H9 (cell line): ENCODE measurements at regions not wholly inside any gene's neighbourhood (a gene's known extent, or its start where the extent isn't known, plus 50 kb on each side); places are given as distances from the start of the nearest gene placed in this dataset.
A peak's percentile ranks its signal among the peaks of the same experiment; 100 is the strongest.

Source experiments
- DNase-seq: peaks from one replicate; pipeline ENCODE4 v3.0.0-alpha.2; 2017
- H2AFZ ChIP-seq: one replicate; pipeline ENCODE4 v1.6.1; 2013; ENCODE audit warnings: mild to moderate bottlenecking, low read length, control low read depth, moderate library complexity
- H2AK5ac ChIP-seq: 2 replicates; pipeline ENCODE4 v1.6.1; 2013; ENCODE audit warnings: low read length, control low read depth, mixed read lengths; ENCODE audit not compliant: insufficient read length
- H2BK120ac ChIP-seq: one replicate; pipeline ENCODE4 v1.6.1; 2013; ENCODE audit warnings: low read depth, mild to moderate bottlenecking, low read length, control low read depth, inconsistent platforms; ENCODE audit not compliant: poor library complexity, severe bottlenecking
- H2BK12ac ChIP-seq: 2 replicates; pipeline ENCODE4 v1.6.1; 2013; ENCODE audit warnings: low read length, control low read depth, mixed read lengths, low read depth; ENCODE audit not compliant: insufficient read length
- H2BK15ac ChIP-seq: 2 replicates; pipeline ENCODE4 v1.6.1; 2013; ENCODE audit warnings: low read depth, low read length, control low read depth
- H2BK20ac ChIP-seq: one replicate; pipeline ENCODE4 v1.6.1; 2013; ENCODE audit warnings: low read depth, mild to moderate bottlenecking, low read length, control low read depth, inconsistent platforms; ENCODE audit not compliant: poor library complexity, severe bottlenecking
- H2BK5ac ChIP-seq: 2 replicates; pipeline ENCODE4 v1.6.1; 2013; ENCODE audit warnings: low read length, control low read depth, mixed read lengths; ENCODE audit not compliant: insufficient read length
- H3K14ac ChIP-seq: 2 replicates; pipeline ENCODE4 v1.6.1; 2013; ENCODE audit warnings: low read length, control low read depth; ENCODE audit not compliant: insufficient read depth
- H3K18ac ChIP-seq: 2 replicates; pipeline ENCODE4 v1.6.1; 2013; ENCODE audit warnings: low read depth, mild to moderate bottlenecking, mixed read lengths, low read length, control low read depth; ENCODE audit not compliant: insufficient read length
- H3K23ac ChIP-seq: 2 replicates; pipeline ENCODE4 v1.6.1; 2013; ENCODE audit warnings: low read length, control low read depth, mixed read lengths, low read depth; ENCODE audit not compliant: insufficient read length
- H3K23me2 ChIP-seq: 2 replicates; pipeline ENCODE4 v1.6.1; 2013; ENCODE audit warnings: low read depth, mild to moderate bottlenecking, mixed read lengths, low read length, control low read depth; ENCODE audit not compliant: insufficient read length, poor library complexity, severe bottlenecking
- H3K27ac ChIP-seq: 2 replicates; pipeline ENCODE4 v1.5.1; 2013; ENCODE audit warnings: low read length, control low read depth, mixed read lengths, low read depth; ENCODE audit not compliant: insufficient read length
- H3K27me3 ChIP-seq: 2 replicates; pipeline ENCODE4 v1.6.1; 2013; ENCODE audit warnings: low read length, control low read depth, inconsistent platforms; ENCODE audit not compliant: insufficient read depth
- H3K4ac ChIP-seq: 2 replicates; pipeline ENCODE4 v1.6.1; 2013; ENCODE audit warnings: low read depth, mild to moderate bottlenecking, control low read depth, inconsistent platforms, low read length, moderate library complexity
- H3K4me1 ChIP-seq: 2 replicates; pipeline ENCODE4 v1.6.1; 2013; ENCODE audit warnings: low read length, control low read depth, inconsistent platforms; ENCODE audit not compliant: insufficient read depth
- H3K4me2 ChIP-seq: 2 replicates; pipeline ENCODE4 v1.6.1; 2013; ENCODE audit warnings: low read length, control low read depth, mixed read lengths; ENCODE audit not compliant: insufficient read length, insufficient read depth
- H3K56ac ChIP-seq: 2 replicates; pipeline ENCODE4 v1.6.1; 2013; ENCODE audit warnings: low read depth, mild to moderate bottlenecking, mixed read lengths, low read length, control low read depth; ENCODE audit not compliant: insufficient read length
- H3K79me1 ChIP-seq: 2 replicates; pipeline ENCODE4 v1.6.1; 2013; ENCODE audit warnings: low read depth, mild to moderate bottlenecking, moderate library complexity, low read length, control low read depth, inconsistent platforms; ENCODE audit not compliant: insufficient read depth, poor library complexity, severe bottlenecking
- H3K79me2 ChIP-seq: 2 replicates; pipeline ENCODE4 v1.6.1; 2013; ENCODE audit warnings: low read length, control low read depth, inconsistent platforms; ENCODE audit not compliant: insufficient read depth
- H3K9ac ChIP-seq: 2 replicates; pipeline ENCODE4 v1.6.1; 2013; ENCODE audit warnings: low read length, control low read depth, mixed read lengths; ENCODE audit not compliant: insufficient read length; ENCODE audit errors: extremely low read depth
- H3K9me3 ChIP-seq: one replicate; pipeline ENCODE4 v1.6.1; 2013; ENCODE audit warnings: low read depth, low read length, inconsistent platforms; ENCODE audit not compliant: control insufficient read depth
- H3T11ph ChIP-seq: one replicate; pipeline ENCODE4 v1.6.1; 2013; ENCODE audit warnings: mild to moderate bottlenecking, low read length, control low read depth, inconsistent platforms
- H4K20me1 ChIP-seq: one replicate; pipeline ENCODE4 v1.6.1; 2013; ENCODE audit not compliant: control insufficient read depth, insufficient read length, insufficient read depth
- H4K5ac ChIP-seq: 2 replicates; pipeline ENCODE4 v1.6.1; 2013; ENCODE audit warnings: low read depth, mild to moderate bottlenecking, mixed read lengths, low read length, control low read depth; ENCODE audit not compliant: insufficient read length
- H4K8ac ChIP-seq: replicated peaks from 2 replicates; pipeline ENCODE4 v1.6.1; 2013; ENCODE audit warnings: low read length, control low read depth, mixed read lengths, low read depth; ENCODE audit not compliant: insufficient read length
- H4K91ac ChIP-seq: 2 replicates; pipeline ENCODE4 v1.6.1; 2013; ENCODE audit warnings: low read depth, mild to moderate bottlenecking, moderate library complexity, mixed read lengths, low read length, control low read depth; ENCODE audit not compliant: insufficient read length
- H3K27ac Mint-ChIP-seq, 3 experiments: 2 replicates in 2 of 3; 3 replicates in 1 of 3; pipeline ENCODE4 v1.8.0; 2020 to 2021; ENCODE audit warnings: mixed read lengths in 3 of 3, mild to moderate bottlenecking in 1 of 3, moderate library complexity in 1 of 3
- H3K27me3 Mint-ChIP-seq: 2 replicates; pipeline ENCODE4 v1.8.0; 2021; ENCODE audit warnings: low read depth, mild to moderate bottlenecking, moderate library complexity, mixed read lengths
- H3K36me3 Mint-ChIP-seq, 3 experiments: 2 replicates in 2 of 3; 3 replicates in 1 of 3; pipeline ENCODE4 v1.8.0; 2020 to 2021; ENCODE audit warnings: low read depth in 3 of 3, mixed read lengths in 3 of 3; ENCODE audit not compliant: insufficient read depth in 1 of 3
- H3K4me1 Mint-ChIP-seq, 2 experiments: 2 replicates each; pipeline ENCODE4 v1.8.0; 2020; ENCODE audit warnings: mixed read lengths in 2 of 2
- H3K4me3 Mint-ChIP-seq, 2 experiments: 2 replicates in 1 of 2; 3 replicates in 1 of 2; pipeline ENCODE4 v1.8.0; 2020 to 2021; ENCODE audit warnings: mild to moderate bottlenecking in 2 of 2, mixed read lengths in 2 of 2, moderate library complexity in 1 of 2
- H3K9me3 Mint-ChIP-seq, 2 experiments: 2 replicates in 1 of 2; 3 replicates in 1 of 2; pipeline ENCODE4 v1.8.0; 2020; ENCODE audit warnings: mild to moderate bottlenecking in 2 of 2, mixed read lengths in 2 of 2, moderate library complexity in 1 of 2
- WGBS: extraction: QIAGEN DNeasy Blood & Tissue Kit; methylation state at CpG from one replicate; pipeline ENCODE4 v1.1.7; 2013; ENCODE audit warnings: missing lambda C conversion rate, low lambda C conversion rate, mixed read lengths; ENCODE audit not compliant: insufficient read length; ENCODE audit errors: extremely low coverage; 5-methylcytosine and 5-hydroxymethylcytosine counted together
- TF ChIP-seq, protein P1 (sequence below): fragments of 200-600 bp; sonication (generic); conservative IDR thresholded peaks from 3 replicates; pipeline ENCODE4 v1.8.0; 2021; ENCODE audit warnings: antibody characterized with exemption, mild to moderate bottlenecking

DNA sequence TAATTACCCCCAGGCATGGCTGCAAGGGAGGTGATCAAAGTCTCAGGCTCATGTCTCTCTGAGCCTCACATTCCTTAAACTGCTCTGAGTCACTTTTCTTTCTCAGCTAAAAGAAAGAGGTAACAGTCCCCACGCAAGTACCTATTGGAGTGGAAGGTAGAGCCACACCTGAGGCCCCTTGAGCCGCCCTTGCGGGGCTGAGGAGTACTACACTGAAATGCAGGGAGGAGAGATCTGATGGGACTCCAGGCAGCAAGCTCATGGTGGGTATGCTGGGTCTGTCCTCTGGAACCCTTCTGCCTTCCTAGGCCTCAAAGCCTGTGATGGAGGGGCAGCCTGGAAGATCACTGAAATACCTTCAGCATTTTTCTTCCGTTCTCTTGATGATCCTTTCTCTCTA is 960.0 kb downstream of the DNAJB9 start:
- Mint-ChIP-seq H3K4me3 (no peak overlapping the region), H3K9me3 (no peaks in the 10 kb centered on the region; a peak in 1 of 5 replicates), H3K27me3 (no peaks in the 10 kb centered on the region), H3K4me1 (no peaks in the 10 kb centered on the region), H3K36me3 (no peaks in the 10 kb centered on the region), H3K27ac (no peak overlapping the region)
- no peak overlapping the region for H2AFZ ChIP-seq
- no peak overlapping the region for H3K23ac ChIP-seq
- no peak overlapping the region for H2BK5ac ChIP-seq
- no peak overlapping the region for H2BK12ac ChIP-seq
- no peak overlapping the region for H3K9ac ChIP-seq
- no peaks in the 10 kb centered on the region for H3K23me2 ChIP-seq
- no peak overlapping the region for H3K4me2 ChIP-seq
- no peaks in the 10 kb centered on the region for H4K20me1 ChIP-seq
- no peak overlapping the region for H3K18ac ChIP-seq
- H4K5ac ChIP-seq, result no peak overlapping the region
- no peak overlapping the region for H2BK20ac ChIP-seq
- no peak overlapping the region for H2BK120ac ChIP-seq
- H3T11ph ChIP-seq, result no peak overlapping the region
- no peaks in the 10 kb centered on the region for H3K4me1 ChIP-seq
- H3K79me2 ChIP-seq, result no peaks in the 10 kb centered on the region
- TF ChIP-seq, protein P1, sequence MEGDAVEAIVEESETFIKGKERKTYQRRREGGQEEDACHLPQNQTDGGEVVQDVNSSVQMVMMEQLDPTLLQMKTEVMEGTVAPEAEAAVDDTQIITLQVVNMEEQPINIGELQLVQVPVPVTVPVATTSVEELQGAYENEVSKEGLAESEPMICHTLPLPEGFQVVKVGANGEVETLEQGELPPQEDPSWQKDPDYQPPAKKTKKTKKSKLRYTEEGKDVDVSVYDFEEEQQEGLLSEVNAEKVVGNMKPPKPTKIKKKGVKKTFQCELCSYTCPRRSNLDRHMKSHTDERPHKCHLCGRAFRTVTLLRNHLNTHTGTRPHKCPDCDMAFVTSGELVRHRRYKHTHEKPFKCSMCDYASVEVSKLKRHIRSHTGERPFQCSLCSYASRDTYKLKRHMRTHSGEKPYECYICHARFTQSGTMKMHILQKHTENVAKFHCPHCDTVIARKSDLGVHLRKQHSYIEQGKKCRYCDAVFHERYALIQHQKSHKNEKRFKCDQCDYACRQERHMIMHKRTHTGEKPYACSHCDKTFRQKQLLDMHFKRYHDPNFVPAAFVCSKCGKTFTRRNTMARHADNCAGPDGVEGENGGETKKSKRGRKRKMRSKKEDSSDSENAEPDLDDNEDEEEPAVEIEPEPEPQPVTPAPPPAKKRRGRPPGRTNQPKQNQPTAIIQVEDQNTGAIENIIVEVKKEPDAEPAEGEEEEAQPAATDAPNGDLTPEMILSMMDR, result no peak
- H3K27me3 ChIP-seq, result no peaks in the 10 kb centered on the region
- no peaks in the 10 kb centered on the region for H3K79me1 ChIP-seq
- no peaks in the 10 kb centered on the region for H3K9me3 ChIP-seq
- peak; percentile 41 for DNase-seq
- no CpG with 5 or more reads among the region's 4 CpGs for WGBS
- H3K14ac ChIP-seq, result no peak overlapping the region; the same call in 1 of the 2 replicates
- no peak overlapping the region for H2AK5ac ChIP-seq
- no peak overlapping the region for H3K27ac ChIP-seq
- H3K4ac ChIP-seq, result no peak overlapping the region
- no peak overlapping the region for H3K56ac ChIP-seq
- no peak overlapping the region; the same call in 1 of the 2 replicates for H2BK15ac ChIP-seq
- H4K8ac ChIP-seq, result no peak overlapping the region
- H4K91ac ChIP-seq, result no peak overlapping the region
